Fibroblast of villous mesenchyme (primary cell): ENCODE measurements at regions not wholly inside any gene's neighbourhood (a gene's known extent, or its start where the extent isn't known, plus 50 kb on each side); places are given as distances from the start of the nearest gene placed in this dataset.
A peak's percentile ranks its signal among the peaks of the same experiment; 100 is the strongest.
"Not testable (repeated sequence)": the region's sequence is repeated elsewhere in the genome, so short reads cannot be mapped to it uniquely, and the experiment has no call there.

Experiments used
- DNase-seq: peaks from one replicate; pipeline ENCODE4 v3.0.0-alpha.2; 2010; ENCODE audit warnings: low read depth
- H3K4me3 ChIP-seq: 2 replicates; pipeline ENCODE4 v1.5.1; 2011; ENCODE audit warnings: low read depth, mild to moderate bottlenecking, low read length
- TF ChIP-seq, protein P1 (sequence below): IDR thresholded peaks from 2 replicates; pipeline ENCODE4 v1.5.1; 2012; ENCODE audit warnings: low read depth, mild to moderate bottlenecking, low read length; ENCODE audit not compliant: insufficient read depth

DNA sequence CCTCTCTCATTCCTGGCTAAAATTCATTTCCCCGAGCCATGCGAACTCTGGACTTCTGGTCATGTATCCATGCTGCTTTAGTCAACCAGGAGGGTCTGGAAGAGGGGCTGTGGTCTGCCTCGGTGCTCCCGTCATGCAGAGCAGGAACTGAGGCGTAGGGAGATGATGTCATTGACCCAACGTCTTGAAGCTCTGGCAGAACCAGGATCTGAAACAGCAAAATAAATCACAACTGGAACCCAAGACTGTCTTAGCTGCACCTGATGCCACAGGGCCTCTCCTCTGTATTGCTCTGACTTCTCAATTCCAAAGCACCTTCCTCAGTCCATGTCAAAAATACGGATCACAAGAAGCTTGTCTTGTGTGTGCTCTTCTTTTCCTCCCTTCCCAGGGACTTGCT is 131.0 kb upstream of the LDB2 start:
- TF ChIP-seq, protein P1, sequence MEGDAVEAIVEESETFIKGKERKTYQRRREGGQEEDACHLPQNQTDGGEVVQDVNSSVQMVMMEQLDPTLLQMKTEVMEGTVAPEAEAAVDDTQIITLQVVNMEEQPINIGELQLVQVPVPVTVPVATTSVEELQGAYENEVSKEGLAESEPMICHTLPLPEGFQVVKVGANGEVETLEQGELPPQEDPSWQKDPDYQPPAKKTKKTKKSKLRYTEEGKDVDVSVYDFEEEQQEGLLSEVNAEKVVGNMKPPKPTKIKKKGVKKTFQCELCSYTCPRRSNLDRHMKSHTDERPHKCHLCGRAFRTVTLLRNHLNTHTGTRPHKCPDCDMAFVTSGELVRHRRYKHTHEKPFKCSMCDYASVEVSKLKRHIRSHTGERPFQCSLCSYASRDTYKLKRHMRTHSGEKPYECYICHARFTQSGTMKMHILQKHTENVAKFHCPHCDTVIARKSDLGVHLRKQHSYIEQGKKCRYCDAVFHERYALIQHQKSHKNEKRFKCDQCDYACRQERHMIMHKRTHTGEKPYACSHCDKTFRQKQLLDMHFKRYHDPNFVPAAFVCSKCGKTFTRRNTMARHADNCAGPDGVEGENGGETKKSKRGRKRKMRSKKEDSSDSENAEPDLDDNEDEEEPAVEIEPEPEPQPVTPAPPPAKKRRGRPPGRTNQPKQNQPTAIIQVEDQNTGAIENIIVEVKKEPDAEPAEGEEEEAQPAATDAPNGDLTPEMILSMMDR: no peak
- H3K4me3 ChIP-seq: no peak overlapping the region
- no peak for DNase-seq

DNA sequence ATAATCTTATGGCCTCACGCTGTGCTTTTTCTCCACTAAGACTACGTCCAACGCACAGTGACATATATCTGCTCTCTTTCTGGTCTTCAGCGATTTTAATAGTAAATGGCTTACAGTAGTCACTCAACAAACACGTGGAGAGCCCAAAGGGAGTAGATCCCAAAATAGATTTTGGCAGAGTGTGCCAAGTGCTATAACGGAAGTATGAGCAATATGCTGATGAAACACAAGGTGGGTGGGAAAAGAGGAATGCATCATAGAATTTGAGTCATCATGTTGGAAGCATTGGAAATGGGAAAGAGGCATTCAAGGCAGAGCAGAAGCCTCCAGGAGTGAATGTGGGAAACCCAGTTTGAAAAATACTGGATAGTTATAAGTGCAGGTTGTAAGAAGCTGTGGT is 129.1 kb upstream of the LDB2 start:
- TF ChIP-seq, protein P1: no peak
- peak; percentile 85 for DNase-seq
- no peak overlapping the region for H3K4me3 ChIP-seq

DNA sequence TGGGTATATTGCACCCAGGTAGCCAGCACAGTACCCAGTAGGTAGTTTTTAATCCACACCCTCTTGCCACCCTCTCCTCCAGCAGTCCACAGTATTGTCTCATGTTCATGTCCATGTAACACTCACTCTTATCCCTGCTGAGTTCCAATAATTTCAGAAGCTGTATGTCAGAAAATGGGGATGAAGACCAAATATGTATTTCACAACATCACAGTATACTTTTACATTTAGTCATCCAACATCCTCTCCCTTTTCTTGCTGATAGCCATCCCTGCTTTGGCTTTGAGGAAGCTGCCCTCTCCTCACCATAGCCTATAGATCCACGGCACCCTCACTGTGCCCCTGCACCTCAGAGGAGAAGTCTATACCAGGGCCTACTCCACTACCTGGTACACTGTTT is 126.0 kb upstream of the LDB2 start:
- no peak overlapping the region for H3K4me3 ChIP-seq
- DNase-seq: no peak
- TF ChIP-seq, protein P1: no peak

DNA sequence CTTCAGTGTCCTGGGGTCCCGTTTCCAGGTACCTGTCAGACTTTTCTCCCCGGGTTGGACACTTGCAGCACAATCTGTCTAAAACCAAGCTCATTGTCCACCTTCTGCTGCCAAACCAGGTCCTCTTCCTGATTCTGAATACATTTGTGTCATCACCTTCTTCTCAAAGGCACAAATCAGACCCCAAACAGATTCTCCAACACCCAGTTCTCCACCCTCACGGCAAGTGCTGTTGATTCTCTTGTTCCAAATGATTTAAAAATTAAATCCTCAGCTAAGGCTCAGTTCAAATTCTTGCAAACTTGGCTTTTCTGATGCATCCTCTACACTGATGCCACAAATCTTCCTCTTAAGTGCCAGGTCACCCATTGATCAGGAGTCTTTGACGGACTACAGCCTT is 122.5 kb upstream of the LDB2 start:
- no peak overlapping the region for H3K4me3 ChIP-seq
- TF ChIP-seq, protein P1: no peak
- DNase-seq: no peak

DNA sequence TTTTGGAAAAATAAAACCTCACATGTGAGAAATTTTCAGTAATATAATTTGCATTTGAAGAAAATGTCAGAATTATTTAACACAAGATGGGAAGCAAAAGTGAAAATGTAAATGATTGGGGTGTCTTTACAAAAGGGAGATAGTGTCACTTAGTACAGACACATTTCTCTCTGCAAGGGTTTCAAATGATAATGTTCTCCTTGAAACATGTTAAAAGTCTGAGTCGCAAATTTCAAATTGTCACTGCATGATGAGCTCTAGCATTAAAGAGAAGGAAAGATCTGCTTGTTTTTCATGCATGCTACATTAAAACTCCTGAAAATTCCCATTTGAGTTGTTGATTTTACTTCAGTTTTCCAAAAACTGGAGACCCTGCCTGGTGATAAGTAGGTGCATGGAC is 122.0 kb upstream of the LDB2 start:
- no peak overlapping the region for H3K4me3 ChIP-seq
- DNase-seq: no peak
- TF ChIP-seq, protein P1: no peak

DNA sequence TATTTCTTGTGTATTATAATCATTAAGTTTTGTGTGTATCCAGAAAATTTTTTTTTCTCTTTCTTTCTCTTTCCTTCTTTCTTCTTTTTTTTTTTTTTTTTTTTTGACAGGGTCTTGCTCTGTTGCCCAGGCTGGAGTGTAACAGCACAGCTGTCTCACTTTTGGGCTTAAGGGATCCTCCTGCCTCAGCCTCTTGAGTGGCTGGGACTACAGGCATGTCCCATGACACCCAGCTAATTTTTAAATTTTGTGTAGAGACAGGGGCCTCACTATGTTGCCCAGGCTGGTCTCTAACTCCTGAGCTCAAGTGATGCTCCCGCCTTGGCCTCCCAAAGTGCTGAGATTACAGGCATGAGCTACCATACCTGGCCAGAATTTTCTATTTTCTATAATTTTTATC is 120.2 kb upstream of the LDB2 start:
- not testable (repeated sequence) for DNase-seq, H3K4me3 ChIP-seq

DNA sequence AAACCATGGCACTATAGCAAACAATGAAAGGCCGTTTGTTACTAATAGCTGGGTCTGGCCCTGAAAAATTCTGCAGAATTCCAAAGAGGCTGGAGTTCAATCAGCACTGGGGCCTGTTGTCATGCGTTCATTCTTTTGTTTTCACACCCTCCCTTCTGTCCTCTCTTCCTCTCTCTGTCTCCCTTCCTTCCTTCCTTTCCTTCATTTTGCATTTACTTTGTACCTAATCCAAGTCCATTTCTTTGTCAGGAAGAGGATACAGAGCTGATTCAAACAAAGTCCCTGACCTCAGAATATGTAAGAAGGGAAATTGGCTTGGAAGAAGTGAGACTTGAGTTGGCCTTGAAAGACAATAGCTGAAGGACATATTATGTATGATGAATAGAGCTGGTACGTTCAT is 119.6 kb upstream of the LDB2 start:
- H3K4me3 ChIP-seq: no peak overlapping the region
- no peak for DNase-seq
- TF ChIP-seq, protein P1: no peak
